SK-N-SH (cell line): ENCODE measurements at regions not wholly inside any gene's neighbourhood (a gene's known extent, or its start where the extent isn't known, plus 50 kb on each side); places are given as distances from the start of the nearest gene placed in this dataset.

ENCODE experiments used
- CTCF ChIA-PET: fragments of 300-600, 350-600 bp; formaldehyde crosslinking; extraction: SDS; loops from one replicate; lab custom pipeline; 2021; lab: Yijun Ruan, JAX
- POLR2A ChIA-PET: fragments of 350-600 bp; sonication (Branson Sonifier 250); formaldehyde crosslinking; extraction: SDS; loops from one replicate; lab custom pipeline; 2020; ENCODE audit warnings: antibody characterized with exemption, inconsistent platforms; lab: Yijun Ruan, JAX
- DNase-seq: peaks from one replicate; pipeline ENCODE4 v3.0.0; 2012
- H2AFZ ChIP-seq: fragments of 200-600 bp; sonication (generic); 2 replicates; pipeline ENCODE4 v1.8.1; 2016; ENCODE audit warnings: antibody characterized with exemption, mild to moderate bottlenecking, low read depth
- H3F3A ChIP-seq: fragments of 200-600 bp; sonication (generic); replicated peaks from 2 replicates; pipeline ENCODE3; 2016; ENCODE audit warnings: antibody characterized with exemption, mild to moderate bottlenecking; ENCODE audit not compliant: insufficient read depth
- H3K27ac ChIP-seq, 2 experiments: fragments of 200-500 bp in 1 of 2; fragments of 200-600 bp in 1 of 2; sonication (Bioruptor generic) in 1 of 2; sonication (generic), shearing (Covaris generic) in 1 of 2; 2 replicates each; pipeline versions ENCODE4 v1.5.1 to v1.6.1; 2014 to 2016; ENCODE audit warnings: low read depth in 2 of 2, inconsistent platforms in 1 of 2, low read length in 1 of 2, mild to moderate bottlenecking in 1 of 2, mixed read lengths in 1 of 2
- H3K27me3 ChIP-seq: fragments of 200-600 bp; sonication (generic), shearing (Covaris generic); 2 replicates; pipeline ENCODE4 v1.6.1; 2016; ENCODE audit warnings: mixed run types; ENCODE audit not compliant: insufficient read depth
- H3K36me3 ChIP-seq, 2 experiments: fragments of 200-500 bp in 1 of 2; fragments of 200-600 bp in 1 of 2; sonication (Bioruptor generic) in 1 of 2; sonication (generic) in 1 of 2; replicated peaks in 1 of 2; 2 replicates each; pipeline versions ENCODE3 to v1.5.1; 2014 to 2016; ENCODE audit warnings: low read length in 1 of 2, mild to moderate bottlenecking in 1 of 2; ENCODE audit not compliant: insufficient read depth in 2 of 2, control insufficient read depth in 1 of 2
- H3K4me1 ChIP-seq, 2 experiments: fragments of 200-500 bp in 1 of 2; fragments of 200-600 bp in 1 of 2; sonication (Bioruptor generic) in 1 of 2; sonication (generic), shearing (Covaris generic) in 1 of 2; 2 replicates each; pipeline versions ENCODE4 v1.5.1 to v1.6.1; 2014 to 2016; ENCODE audit warnings: low read depth in 1 of 2, low read length in 1 of 2, mixed run types in 1 of 2; ENCODE audit not compliant: insufficient read depth in 2 of 2, control insufficient read depth in 1 of 2
- H3K4me2 ChIP-seq: fragments of 200-600 bp; sonication (generic), shearing (Covaris generic); 2 replicates; pipeline ENCODE4 v1.6.1; 2017; ENCODE audit warnings: mixed run types
- H3K4me3 ChIP-seq, 2 experiments: fragments of 200-500 bp in 1 of 2; fragments of 200-600 bp in 1 of 2; sonication (Bioruptor generic) in 1 of 2; sonication (generic), shearing (Covaris generic) in 1 of 2; 2 replicates each; pipeline versions ENCODE4 v1.5.1 to v1.8.1; 2014 to 2016; ENCODE audit warnings: low read depth in 2 of 2, inconsistent platforms in 1 of 2, low read length in 1 of 2, mild to moderate bottlenecking in 1 of 2, mixed read lengths in 1 of 2, moderate library complexity in 1 of 2
- H3K79me2 ChIP-seq: fragments of 200-600 bp; sonication (generic); 2 replicates; pipeline ENCODE4 v1.8.1; 2017; ENCODE audit warnings: mild to moderate bottlenecking; ENCODE audit not compliant: insufficient read depth
- H3K9ac ChIP-seq: fragments of 200-600 bp; sonication (generic); 2 replicates; pipeline ENCODE4 v1.6.1; 2017; ENCODE audit warnings: mixed run types
- H3K9me2 ChIP-seq: fragments of 200-600 bp; sonication (generic); 2 replicates; pipeline ENCODE4 v1.6.1; 2017; ENCODE audit warnings: mixed run types
- H3K9me3 ChIP-seq: fragments of 200-600 bp; sonication (generic); 2 replicates; pipeline ENCODE4 v1.6.1; 2017; ENCODE audit warnings: mixed run types, mild to moderate bottlenecking, moderate library complexity
- H4K20me1 ChIP-seq: fragments of 200-600 bp; sonication (generic); 2 replicates; pipeline ENCODE4 v1.6.1; 2017; ENCODE audit warnings: mild to moderate bottlenecking, mixed run types; ENCODE audit not compliant: insufficient read depth
- CHD2 ChIP-seq: fragments of 150-350 bp; IDR thresholded peaks from 2 replicates; pipeline ENCODE4 v1.6.1; 2018; ENCODE audit warnings: low read length; ENCODE audit not compliant: partially characterized antibody
- ELF1 ChIP-seq: IDR thresholded peaks from 2 replicates; pipeline ENCODE4 v1.4.0; 2012
- EP300 ChIP-seq, 2 experiments: IDR thresholded peaks; 2 replicates each; pipeline versions ENCODE4 v1.4.0 to v1.6.1; 2012; ENCODE audit warnings: borderline replicate concordance in 1 of 2, low read depth in 1 of 2, low read length in 1 of 2
- EZH2phosphoT487 ChIP-seq: fragments of 200-600 bp; sonication (generic); IDR thresholded peaks from 2 replicates; pipeline ENCODE4 v1.6.1; 2017; ENCODE audit warnings: low read depth, mixed run types, mild to moderate bottlenecking, antibody characterized with exemption, moderate library complexity, borderline replicate concordance
- FOXJ3 ChIP-seq: sonication (generic); formaldehyde crosslinking; IDR thresholded peaks from 2 replicates; pipeline ENCODE4 v1.5.1; 2020; ENCODE audit warnings: mild to moderate bottlenecking, missing genetic modification reagents
- GABPA ChIP-seq: IDR thresholded peaks from 2 replicates; pipeline ENCODE4 v1.4.0; 2012; ENCODE audit warnings: low read depth, mild to moderate bottlenecking
- MAX ChIP-seq: IDR thresholded peaks from 2 replicates; pipeline ENCODE4 v1.4.0; 2012; ENCODE audit warnings: low read depth
- MEF2A ChIP-seq: IDR thresholded peaks from 2 replicates; pipeline ENCODE4 v1.4.0; 2012; ENCODE audit warnings: low read depth, borderline replicate concordance
- POLR2AphosphoS5 ChIP-seq: IDR thresholded peaks from 2 replicates; pipeline ENCODE4 v1.6.1; 2012; ENCODE audit warnings: low read depth, low read length
- TAF1 ChIP-seq: IDR thresholded peaks from 2 replicates; pipeline ENCODE4 v1.6.1; 2012; ENCODE audit warnings: low read depth, mild to moderate bottlenecking, low read length, moderate library complexity, borderline replicate concordance
- YY1 ChIP-seq: IDR thresholded peaks from 2 replicates; pipeline ENCODE4 v1.4.0; 2012; ENCODE audit warnings: low read depth, mild to moderate bottlenecking
- WGBS: methylation state at CpG from one replicate; pipeline ENCODE4 v1.1.6; 2017; ENCODE audit warnings: low lambda C conversion rate; 5-methylcytosine and 5-hydroxymethylcytosine counted together
- TF ChIP-seq, protein P1 (sequence below): IDR thresholded peaks from 2 replicates; pipeline ENCODE4 v1.4.0; 2012; ENCODE audit warnings: low read depth, borderline replicate concordance
- TF ChIP-seq, protein P2 (sequence below): fragments of 200-600 bp; sonication (generic); IDR thresholded peaks from 2 replicates; pipeline ENCODE4 v1.6.1; 2017; ENCODE audit warnings: antibody characterized with exemption, mild to moderate bottlenecking, moderate library complexity
- TF ChIP-seq, protein P3 (sequence below): fragments of 150-350 bp; IDR thresholded peaks from 2 replicates; pipeline ENCODE4 v1.6.1; 2016; ENCODE audit warnings: mild to moderate bottlenecking, low read depth, low read length
- TF ChIP-seq, protein P4 (sequence below): fragments of 150-350 bp; IDR thresholded peaks from 2 replicates; pipeline ENCODE4 v1.6.1; 2017; ENCODE audit warnings: antibody characterized with exemption, low read length, low read depth, borderline replicate concordance
- TF ChIP-seq, protein P5 (sequence below): IDR thresholded peaks from 2 replicates; pipeline ENCODE4; 2012

DNA sequence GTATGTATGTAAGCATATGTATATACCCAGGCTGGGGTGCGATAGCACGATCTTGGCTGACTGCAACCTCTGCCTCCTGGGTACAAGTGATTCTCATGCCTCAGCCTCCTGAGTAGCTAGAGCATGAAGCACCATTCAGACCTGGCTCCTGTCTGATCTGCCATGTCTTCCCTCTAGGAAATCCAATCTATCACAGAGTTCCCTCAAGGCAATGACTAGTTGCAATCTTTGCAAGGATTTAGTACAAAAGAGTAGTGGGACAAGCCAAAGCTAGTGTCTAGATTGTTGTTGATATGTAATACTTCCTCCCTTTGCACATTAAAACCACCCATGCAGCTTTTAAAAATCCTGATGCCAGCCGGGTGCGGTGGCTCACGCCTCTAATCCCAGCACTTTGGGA, 60.5 kb upstream of the PRKAR2B start:
- Histone ChIP-seq H2AFZ (no peak overlapping the region), H3K9me2 (no peaks in the 10 kb centered on the region), H3K27ac (no peak overlapping the region), H3K4me2 (no peak overlapping the region), H4K20me1 (no peaks in the 10 kb centered on the region), H3K79me2 (no peaks in the 10 kb centered on the region), H3K36me3 (no peaks in the 10 kb centered on the region), H3K9ac (no peak overlapping the region), H3K4me3 (no peak overlapping the region), H3K4me1 (no peaks in the 10 kb centered on the region), H3F3A (peaks cover 4% of the 10 kb centered on the region), H3K9me3 (no peaks in the 10 kb centered on the region), H3K27me3 (no peaks in the 10 kb centered on the region)
- DNase-seq = no peak
- ChIA-PET POLR2A (no interaction called here), CTCF (no interaction called here)
- WGBS = 93% methylated on average over 5 of the region's 5 CpGs
- TF ChIP-seq, protein P1, sequence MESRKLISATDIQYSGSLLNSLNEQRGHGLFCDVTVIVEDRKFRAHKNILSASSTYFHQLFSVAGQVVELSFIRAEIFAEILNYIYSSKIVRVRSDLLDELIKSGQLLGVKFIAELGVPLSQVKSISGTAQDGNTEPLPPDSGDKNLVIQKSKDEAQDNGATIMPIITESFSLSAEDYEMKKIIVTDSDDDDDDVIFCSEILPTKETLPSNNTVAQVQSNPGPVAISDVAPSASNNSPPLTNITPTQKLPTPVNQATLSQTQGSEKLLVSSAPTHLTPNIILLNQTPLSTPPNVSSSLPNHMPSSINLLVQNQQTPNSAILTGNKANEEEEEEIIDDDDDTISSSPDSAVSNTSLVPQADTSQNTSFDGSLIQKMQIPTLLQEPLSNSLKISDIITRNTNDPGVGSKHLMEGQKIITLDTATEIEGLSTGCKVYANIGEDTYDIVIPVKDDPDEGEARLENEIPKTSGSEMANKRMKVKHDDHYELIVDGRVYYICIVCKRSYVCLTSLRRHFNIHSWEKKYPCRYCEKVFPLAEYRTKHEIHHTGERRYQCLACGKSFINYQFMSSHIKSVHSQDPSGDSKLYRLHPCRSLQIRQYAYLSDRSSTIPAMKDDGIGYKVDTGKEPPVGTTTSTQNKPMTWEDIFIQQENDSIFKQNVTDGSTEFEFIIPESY = no peak
- TF ChIP-seq, protein P2, sequence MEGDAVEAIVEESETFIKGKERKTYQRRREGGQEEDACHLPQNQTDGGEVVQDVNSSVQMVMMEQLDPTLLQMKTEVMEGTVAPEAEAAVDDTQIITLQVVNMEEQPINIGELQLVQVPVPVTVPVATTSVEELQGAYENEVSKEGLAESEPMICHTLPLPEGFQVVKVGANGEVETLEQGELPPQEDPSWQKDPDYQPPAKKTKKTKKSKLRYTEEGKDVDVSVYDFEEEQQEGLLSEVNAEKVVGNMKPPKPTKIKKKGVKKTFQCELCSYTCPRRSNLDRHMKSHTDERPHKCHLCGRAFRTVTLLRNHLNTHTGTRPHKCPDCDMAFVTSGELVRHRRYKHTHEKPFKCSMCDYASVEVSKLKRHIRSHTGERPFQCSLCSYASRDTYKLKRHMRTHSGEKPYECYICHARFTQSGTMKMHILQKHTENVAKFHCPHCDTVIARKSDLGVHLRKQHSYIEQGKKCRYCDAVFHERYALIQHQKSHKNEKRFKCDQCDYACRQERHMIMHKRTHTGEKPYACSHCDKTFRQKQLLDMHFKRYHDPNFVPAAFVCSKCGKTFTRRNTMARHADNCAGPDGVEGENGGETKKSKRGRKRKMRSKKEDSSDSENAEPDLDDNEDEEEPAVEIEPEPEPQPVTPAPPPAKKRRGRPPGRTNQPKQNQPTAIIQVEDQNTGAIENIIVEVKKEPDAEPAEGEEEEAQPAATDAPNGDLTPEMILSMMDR = no peak
- TF ChIP-seq, protein P3, sequence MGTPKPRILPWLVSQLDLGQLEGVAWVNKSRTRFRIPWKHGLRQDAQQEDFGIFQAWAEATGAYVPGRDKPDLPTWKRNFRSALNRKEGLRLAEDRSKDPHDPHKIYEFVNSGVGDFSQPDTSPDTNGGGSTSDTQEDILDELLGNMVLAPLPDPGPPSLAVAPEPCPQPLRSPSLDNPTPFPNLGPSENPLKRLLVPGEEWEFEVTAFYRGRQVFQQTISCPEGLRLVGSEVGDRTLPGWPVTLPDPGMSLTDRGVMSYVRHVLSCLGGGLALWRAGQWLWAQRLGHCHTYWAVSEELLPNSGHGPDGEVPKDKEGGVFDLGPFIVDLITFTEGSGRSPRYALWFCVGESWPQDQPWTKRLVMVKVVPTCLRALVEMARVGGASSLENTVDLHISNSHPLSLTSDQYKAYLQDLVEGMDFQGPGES = no peak
- TF ChIP-seq YY1 = no peak
- no peak for TF ChIP-seq MAX
- TF ChIP-seq EZH2phosphoT487 = no peak
- no peak for TF ChIP-seq CHD2

DNA sequence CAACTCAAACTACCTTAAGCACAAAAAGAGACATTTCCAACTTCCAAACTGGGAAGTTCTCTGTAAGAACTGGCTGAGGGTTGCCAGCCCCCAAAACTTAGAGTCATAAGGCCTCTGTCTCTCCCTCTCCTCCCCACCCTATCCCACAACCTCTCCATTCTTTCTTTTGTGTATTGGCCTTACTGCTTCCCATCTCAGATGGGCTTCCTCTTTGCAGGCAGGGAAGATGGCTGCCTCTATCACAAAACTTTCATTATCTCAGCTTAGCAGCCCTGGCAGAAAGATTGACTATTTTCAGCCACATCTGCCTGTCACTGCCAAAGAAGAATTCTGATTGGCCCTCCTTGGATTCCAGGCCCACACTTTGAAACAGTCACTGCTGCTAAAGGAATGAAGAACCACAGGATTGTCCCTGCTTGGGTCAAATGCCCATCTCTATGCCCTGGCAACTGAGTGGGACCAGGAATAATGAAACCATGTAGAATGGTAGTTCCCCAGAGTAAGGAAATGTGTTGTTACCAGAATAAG, 58.0 kb upstream of the PRKAR2B start:
- Histone ChIP-seq H3K9me2 (no peaks in the 10 kb centered on the region), H3K79me2 (no peaks in the 10 kb centered on the region), H3F3A (peaks cover 4% of the 10 kb centered on the region), H3K27me3 (no peaks in the 10 kb centered on the region), H3K36me3 (no peaks in the 10 kb centered on the region), H3K4me1 (no peaks in the 10 kb centered on the region), H4K20me1 (no peaks in the 10 kb centered on the region), H3K27ac (peak overlapping the region in 1 of 2 experiments; percentile 2; a peak in 1 of 4 replicates), H3K4me2 (no peak overlapping the region), H3K9me3 (no peaks in the 10 kb centered on the region), H2AFZ (peak overlapping the region; percentile 16; the same call in 1 of the 2 replicates), H3K9ac (no peak overlapping the region), H3K4me3 (no peak overlapping the region)
- no peak for DNase-seq
- POLR2A ChIA-PET = interaction anchor here (0.8 kb wide), 1 partner anchor 39 kb away, joined by 3 read pairs; no protein-coding TSS in a partner anchor
- TF ChIP-seq ELF1 (no peak), TAF1 (no peak), GABPA (no peak), EP300 (IDR thresholded peaks at IDR 0.05; ENCODE audit: borderline replicate concordance in 1 of 2, low read depth in 1 of 2, low read length in 1 of 2) (no peak), EZH2phosphoT487 (no peak), MEF2A (no peak), FOXJ3 (no peak), POLR2AphosphoS5 (no peak)
- TF ChIP-seq, protein P4, sequence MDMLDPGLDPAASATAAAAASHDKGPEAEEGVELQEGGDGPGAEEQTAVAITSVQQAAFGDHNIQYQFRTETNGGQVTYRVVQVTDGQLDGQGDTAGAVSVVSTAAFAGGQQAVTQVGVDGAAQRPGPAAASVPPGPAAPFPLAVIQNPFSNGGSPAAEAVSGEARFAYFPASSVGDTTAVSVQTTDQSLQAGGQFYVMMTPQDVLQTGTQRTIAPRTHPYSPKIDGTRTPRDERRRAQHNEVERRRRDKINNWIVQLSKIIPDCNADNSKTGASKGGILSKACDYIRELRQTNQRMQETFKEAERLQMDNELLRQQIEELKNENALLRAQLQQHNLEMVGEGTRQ = no peak
- TF ChIP-seq, protein P1 = no peak
- TF ChIP-seq, protein P5, sequence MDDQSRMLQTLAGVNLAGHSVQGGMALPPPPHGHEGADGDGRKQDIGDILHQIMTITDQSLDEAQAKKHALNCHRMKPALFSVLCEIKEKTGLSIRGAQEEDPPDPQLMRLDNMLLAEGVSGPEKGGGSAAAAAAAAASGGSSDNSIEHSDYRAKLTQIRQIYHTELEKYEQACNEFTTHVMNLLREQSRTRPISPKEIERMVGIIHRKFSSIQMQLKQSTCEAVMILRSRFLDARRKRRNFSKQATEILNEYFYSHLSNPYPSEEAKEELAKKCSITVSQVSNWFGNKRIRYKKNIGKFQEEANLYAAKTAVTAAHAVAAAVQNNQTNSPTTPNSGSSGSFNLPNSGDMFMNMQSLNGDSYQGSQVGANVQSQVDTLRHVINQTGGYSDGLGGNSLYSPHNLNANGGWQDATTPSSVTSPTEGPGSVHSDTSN = no peak
- CTCF ChIA-PET = interaction anchor here (0.7 to 1.1 kb wide), 3 partner anchors 9 to 39 kb away, joined by 3 read pairs; no protein-coding TSS in a partner anchor
